ENCODE measurements at regions not wholly inside any gene's neighbourhood (a gene's known extent, or its start where the extent isn't known, plus 50 kb on each side); places are given as distances from the start of the nearest gene placed in this dataset.

- no peaks in the 10 kb centered on the region for H3K9me3 ChIP-seq
- TF ChIP-seq POLR2A (IDR thresholded peaks at IDR 0.05) = no peak
- TF ChIP-seq, protein P1, sequence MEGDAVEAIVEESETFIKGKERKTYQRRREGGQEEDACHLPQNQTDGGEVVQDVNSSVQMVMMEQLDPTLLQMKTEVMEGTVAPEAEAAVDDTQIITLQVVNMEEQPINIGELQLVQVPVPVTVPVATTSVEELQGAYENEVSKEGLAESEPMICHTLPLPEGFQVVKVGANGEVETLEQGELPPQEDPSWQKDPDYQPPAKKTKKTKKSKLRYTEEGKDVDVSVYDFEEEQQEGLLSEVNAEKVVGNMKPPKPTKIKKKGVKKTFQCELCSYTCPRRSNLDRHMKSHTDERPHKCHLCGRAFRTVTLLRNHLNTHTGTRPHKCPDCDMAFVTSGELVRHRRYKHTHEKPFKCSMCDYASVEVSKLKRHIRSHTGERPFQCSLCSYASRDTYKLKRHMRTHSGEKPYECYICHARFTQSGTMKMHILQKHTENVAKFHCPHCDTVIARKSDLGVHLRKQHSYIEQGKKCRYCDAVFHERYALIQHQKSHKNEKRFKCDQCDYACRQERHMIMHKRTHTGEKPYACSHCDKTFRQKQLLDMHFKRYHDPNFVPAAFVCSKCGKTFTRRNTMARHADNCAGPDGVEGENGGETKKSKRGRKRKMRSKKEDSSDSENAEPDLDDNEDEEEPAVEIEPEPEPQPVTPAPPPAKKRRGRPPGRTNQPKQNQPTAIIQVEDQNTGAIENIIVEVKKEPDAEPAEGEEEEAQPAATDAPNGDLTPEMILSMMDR (IDR thresholded peaks at IDR 0.05) = no peak
- H3K27ac ChIP-seq = no peak overlapping the region
- H3K4me3 ChIP-seq = no peak overlapping the region
- H3K27me3 ChIP-seq = no peaks in the 10 kb centered on the region
- DNase-seq = no peak
- H3K36me3 ChIP-seq = no peaks in the 10 kb centered on the region
- no peaks in the 10 kb centered on the region for H3K4me1 ChIP-seq
Observed at GRCh38 chr1:115183158-115183557, 93.9 kb upstream of the TSPAN2 start.

DNA sequence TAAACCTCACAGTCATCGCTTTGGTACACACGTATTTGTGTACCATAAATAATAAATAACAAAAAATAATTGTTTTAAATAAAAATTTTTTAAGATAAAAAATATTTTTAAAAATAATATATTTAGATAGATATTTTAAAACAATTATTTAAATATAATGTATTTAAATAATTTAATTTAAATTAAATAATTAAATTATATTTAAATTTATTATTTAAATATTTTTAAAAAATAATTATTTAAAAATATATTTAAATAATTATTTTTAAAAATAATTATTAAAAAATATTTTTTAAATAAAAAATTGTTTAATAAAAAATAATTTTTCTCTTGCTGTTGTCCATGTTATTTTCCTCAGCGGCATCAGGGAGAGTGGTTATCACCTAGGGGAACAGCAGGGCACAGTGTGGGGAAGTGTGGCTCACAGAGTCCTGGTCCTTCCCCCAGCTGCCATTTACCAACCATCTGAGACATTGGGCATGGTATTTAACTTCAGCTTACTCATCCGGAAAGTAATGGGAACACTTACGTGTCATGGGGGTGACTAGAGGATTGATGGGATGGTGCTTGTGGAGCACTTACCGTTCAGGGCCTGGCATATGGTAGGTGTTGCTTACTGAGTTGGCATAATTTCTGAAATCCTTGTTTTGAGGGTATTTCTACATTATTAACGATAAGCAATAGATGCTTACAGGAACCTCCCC lies 92.9 kb upstream of the TSPAN2 start:
- no peaks in the 10 kb centered on the region for H3K27me3 ChIP-seq
- no peaks in the 10 kb centered on the region for H3K36me3 ChIP-seq
- H3K4me1 ChIP-seq = no peaks in the 10 kb centered on the region
- H3K9me3 ChIP-seq = no peaks in the 10 kb centered on the region
- H3K4me3 ChIP-seq = no peak overlapping the region
- DNase-seq = no peak
- H3K27ac ChIP-seq = no peak overlapping the region
- TF ChIP-seq, protein P1 (IDR thresholded peaks at IDR 0.05) = no peak
- no peak for TF ChIP-seq POLR2A (IDR thresholded peaks at IDR 0.05)

DNA sequence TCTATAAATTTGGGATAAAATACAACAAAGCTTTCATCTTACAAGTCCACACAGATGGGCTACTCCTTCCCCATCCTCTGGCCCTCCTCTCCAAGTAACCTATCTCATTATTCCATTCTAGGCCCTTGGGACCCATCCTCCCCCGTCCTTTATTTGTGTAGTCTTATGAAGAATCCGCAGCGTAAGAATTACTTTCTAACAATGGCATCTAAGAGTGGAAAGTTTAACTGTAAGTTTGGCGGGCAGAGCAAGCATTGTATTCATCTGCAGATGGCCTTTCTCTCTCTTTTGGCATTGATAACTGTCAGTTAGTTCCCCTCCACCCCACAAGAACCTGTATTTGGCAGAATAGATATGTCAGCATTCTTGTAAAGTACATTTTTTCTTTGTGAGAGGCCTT lies 91.9 kb upstream of the TSPAN2 start:
- Histone ChIP-seq H3K4me1 (no peaks in the 10 kb centered on the region), H3K27ac (no peak overlapping the region), H3K36me3 (no peaks in the 10 kb centered on the region), H3K9me3 (no peaks in the 10 kb centered on the region), H3K4me3 (no peak overlapping the region), H3K27me3 (no peaks in the 10 kb centered on the region)
- DNase-seq = no peak
- TF ChIP-seq, protein P1 (IDR thresholded peaks at IDR 0.05) = no peak
- TF ChIP-seq POLR2A (IDR thresholded peaks at IDR 0.05) = no peak

- no peaks in the 10 kb centered on the region for H3K9me3 ChIP-seq
- DNase-seq = no peak
Observed at GRCh38 chr1:115179397-115180079, 90.2 kb upstream of the TSPAN2 start.

DNA sequence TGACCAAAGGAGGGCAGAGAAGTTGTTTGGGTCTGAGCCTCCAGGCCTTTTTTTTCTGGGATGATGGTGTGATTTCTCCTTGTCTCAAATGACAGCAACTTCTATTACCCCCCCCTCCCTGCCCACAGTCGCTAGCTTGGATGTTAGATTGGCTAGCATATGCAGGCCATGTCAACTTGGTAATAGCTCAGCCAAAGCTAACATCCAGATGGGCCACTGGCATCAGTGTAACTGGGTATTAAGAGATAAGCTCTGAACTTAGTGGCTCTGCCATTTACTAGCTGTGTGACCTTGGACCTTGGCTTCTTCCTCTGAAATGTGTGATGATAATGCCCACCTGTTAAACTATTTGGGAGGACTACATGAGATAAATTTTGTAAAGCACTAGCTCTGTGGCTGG lies 86.9 kb upstream of the TSPAN2 start:
- Histone ChIP-seq H3K27me3 (no peaks in the 10 kb centered on the region), H3K27ac (no peak overlapping the region), H3K4me1 (no peaks in the 10 kb centered on the region), H3K4me3 (no peak overlapping the region), H3K9me3 (no peaks in the 10 kb centered on the region), H3K36me3 (no peaks in the 10 kb centered on the region)
- DNase-seq = no peak
- TF ChIP-seq, protein P1 (IDR thresholded peaks at IDR 0.05) = no peak
- TF ChIP-seq POLR2A (IDR thresholded peaks at IDR 0.05) = no peak

More at GRCh38 chr1:115179397-115180079, 90.2 kb upstream of the TSPAN2 start:
- no peaks in the 10 kb centered on the region for H3K27me3 ChIP-seq
- H3K27ac ChIP-seq = no peak overlapping the region
- H3K36me3 ChIP-seq = no peaks in the 10 kb centered on the region
- H3K4me1 ChIP-seq = no peaks in the 10 kb centered on the region
- TF ChIP-seq POLR2A (IDR thresholded peaks at IDR 0.05) = no peak
- TF ChIP-seq, protein P1 (IDR thresholded peaks at IDR 0.05) = no peak
- no peak overlapping the region for H3K4me3 ChIP-seq

All from Peyer's patch (tissue), 4 donors.